Common myeloid progenitor, CD34-positive (primary cell): ENCODE measurements at regions not wholly inside any gene's neighbourhood (a gene's known extent, or its start where the extent isn't known, plus 50 kb on each side); places are given as distances from the start of the nearest gene placed in this dataset.

Source experiments
- CTCF ChIA-PET: fragments of 350-600 bp; sonication (Branson Sonifier 250); formaldehyde crosslinking; loops from one replicate; lab custom pipeline; 2021; ENCODE audit warnings: antibody characterized with exemption; lab: Charles Lee
- POLR2A ChIA-PET: fragments of 350-600 bp; sonication (Branson Sonifier 250); formaldehyde crosslinking; loops from one replicate; lab custom pipeline; 2021; ENCODE audit warnings: antibody characterized with exemption; lab: Charles Lee
- DNase-seq, 3 donors: peaks; one replicate each; pipeline versions ENCODE4 v3.0.0 to v3.0.0-alpha.2; 2013
- H3K27ac ChIP-seq, 2 experiments: 1 replicate in 1 of 2; 2 replicates in 1 of 2; pipeline ENCODE4 v1.7.0; 2013; ENCODE audit warnings: inconsistent platforms in 2 of 2, low read length in 2 of 2, mild to moderate bottlenecking in 2 of 2, low read depth in 1 of 2, moderate library complexity in 1 of 2; ENCODE audit not compliant: severe bottlenecking in 2 of 2, insufficient read depth in 1 of 2, poor library complexity in 1 of 2
- H3K27me3 ChIP-seq, 5 experiments: replicated peaks in 2 of 5; 1 replicate in 3 of 5; 2 replicates in 2 of 5; pipeline versions ENCODE4 v1.6.1 to v1.7.0; 2013; ENCODE audit warnings: low read length in 4 of 5, mild to moderate bottlenecking in 2 of 5, moderate library complexity in 2 of 5, inconsistent platforms in 1 of 5; ENCODE audit not compliant: insufficient read depth in 5 of 5, control insufficient read depth in 4 of 5
- H3K36me3 ChIP-seq, 4 experiments: 1 replicate in 2 of 4; 2 replicates in 2 of 4; pipeline versions ENCODE4 v1.6.1 to v1.7.0; 2013; ENCODE audit warnings: low read length in 3 of 4, control low read depth in 1 of 4, mild to moderate bottlenecking in 1 of 4; ENCODE audit not compliant: control insufficient read depth in 4 of 4, insufficient read depth in 4 of 4
- H3K4me1 ChIP-seq, 4 experiments: 1 replicate in 3 of 4; 2 replicates in 1 of 4; pipeline versions ENCODE4 v1.6.1 to v1.7.1; 2013; ENCODE audit warnings: low read length in 3 of 4, mild to moderate bottlenecking in 3 of 4, control low read depth in 1 of 4, inconsistent platforms in 1 of 4, moderate library complexity in 1 of 4; ENCODE audit not compliant: control insufficient read depth in 4 of 4, insufficient read depth in 4 of 4; ENCODE audit errors: control extremely low read depth in 1 of 4
- H3K4me3 ChIP-seq, 7 experiments: 1 replicate in 4 of 7; 2 replicates in 3 of 7; pipeline versions ENCODE4 v1.5.1 to v1.7.0; 2013; ENCODE audit warnings: mild to moderate bottlenecking in 7 of 7, low read length in 6 of 7, moderate library complexity in 6 of 7, inconsistent platforms in 2 of 7, low read depth in 2 of 7, control low read depth in 1 of 7; ENCODE audit not compliant: insufficient read depth in 4 of 7, control insufficient read depth in 1 of 7; ENCODE audit errors: extremely low read depth in 1 of 7
- H3K9me3 ChIP-seq, 5 experiments: 1 replicate in 4 of 5; 2 replicates in 1 of 5; pipeline versions ENCODE4 v1.6.1 to v1.7.1; 2013; ENCODE audit warnings: low read length in 4 of 5, mild to moderate bottlenecking in 2 of 5, inconsistent platforms in 1 of 5, low read depth in 1 of 5, moderate library complexity in 1 of 5; ENCODE audit not compliant: control insufficient read depth in 4 of 5, insufficient read depth in 2 of 5; ENCODE audit errors: control extremely low read depth in 1 of 5
- WGBS: methylation state at CpG from one replicate; pipeline ENCODE4 v1.1.5; 2013; ENCODE audit not compliant: insufficient coverage; 5-methylcytosine and 5-hydroxymethylcytosine counted together

DNA sequence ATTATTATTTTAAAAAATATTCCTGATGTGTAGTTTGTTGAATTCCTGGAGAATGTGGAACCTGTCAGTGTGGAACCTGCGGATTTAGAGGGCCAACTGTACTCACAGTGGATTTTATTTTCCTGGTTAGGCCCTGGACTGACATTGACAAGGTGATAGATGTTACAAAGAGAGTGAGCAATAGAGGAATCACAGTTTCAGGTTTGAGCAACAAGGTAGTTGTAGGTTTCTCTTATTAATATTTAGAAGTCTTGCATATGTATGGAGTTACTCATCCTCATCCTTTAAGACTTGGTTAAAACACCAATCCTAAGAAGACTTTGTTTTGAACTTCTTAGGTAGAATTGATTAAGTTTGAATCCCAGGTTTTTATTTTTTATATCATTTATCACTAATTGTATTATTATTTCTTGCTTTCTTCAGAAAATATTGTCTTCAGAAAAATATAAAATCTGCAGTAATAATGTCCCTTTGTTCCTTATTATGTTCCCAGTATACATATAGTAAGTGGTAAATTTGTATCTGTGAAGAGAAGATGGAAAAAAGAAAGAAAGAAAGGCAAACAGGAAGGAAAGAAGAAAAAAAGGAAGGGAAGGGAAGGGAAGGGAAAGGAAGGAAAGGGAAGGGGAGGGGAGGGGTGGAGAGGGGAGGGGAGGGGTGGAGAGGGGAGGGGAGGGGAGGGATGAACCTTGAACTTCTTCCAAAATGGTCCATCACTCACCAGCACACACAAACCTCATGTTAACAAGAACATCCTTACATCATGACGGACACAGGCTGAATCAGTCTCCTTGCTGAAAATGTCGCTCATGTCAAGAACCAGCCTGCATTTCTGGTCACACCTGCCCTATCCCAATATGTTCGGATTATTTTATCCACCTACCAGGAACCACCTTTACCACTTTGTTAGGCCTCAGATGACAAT is 867.2 kb downstream of the CDH11 start:
- Histone ChIP-seq H3K27ac (no peak overlapping the region), H3K4me3 (no peak overlapping the region), H3K4me1 (no peaks in the 10 kb centered on the region), H3K36me3 (no peaks in the 10 kb centered on the region), H3K9me3 (no peaks in the 10 kb centered on the region), H3K27me3 (no peaks in the 10 kb centered on the region)
- WGBS = 95% methylated on average over 2 of the region's 4 CpGs
- DNase-seq = no peak
- CTCF ChIA-PET = no interaction called here
- POLR2A ChIA-PET = no interaction called here

DNA sequence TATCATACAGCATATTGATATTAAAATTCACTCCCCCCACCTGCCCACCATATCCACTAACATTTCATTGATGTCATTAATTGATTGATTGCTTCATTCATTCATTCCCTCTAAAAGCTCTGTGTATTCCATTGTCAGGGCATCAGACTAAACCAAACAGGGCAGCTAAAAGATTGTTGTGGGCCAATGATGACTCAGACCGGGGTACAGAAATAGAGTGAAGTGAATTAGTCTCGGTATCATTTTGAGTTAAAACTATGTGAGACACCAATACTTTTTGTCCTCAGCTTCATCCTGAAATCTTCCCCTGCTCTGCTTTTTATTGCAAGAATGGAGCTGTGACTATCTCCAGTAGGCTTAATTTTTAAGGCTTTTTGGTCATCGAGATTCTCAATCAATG is 868.3 kb downstream of the CDH11 start:
- H3K27me3 ChIP-seq = no peaks in the 10 kb centered on the region
- WGBS = 92% methylated on average over 2 of the region's 3 CpGs
- H3K36me3 ChIP-seq = no peaks in the 10 kb centered on the region
- no peak overlapping the region for H3K27ac ChIP-seq
- no peak overlapping the region for H3K4me3 ChIP-seq
- no peak for DNase-seq
- POLR2A ChIA-PET = no interaction called here
- CTCF ChIA-PET = no interaction called here
- no peaks in the 10 kb centered on the region for H3K4me1 ChIP-seq
- no peaks in the 10 kb centered on the region for H3K9me3 ChIP-seq

DNA sequence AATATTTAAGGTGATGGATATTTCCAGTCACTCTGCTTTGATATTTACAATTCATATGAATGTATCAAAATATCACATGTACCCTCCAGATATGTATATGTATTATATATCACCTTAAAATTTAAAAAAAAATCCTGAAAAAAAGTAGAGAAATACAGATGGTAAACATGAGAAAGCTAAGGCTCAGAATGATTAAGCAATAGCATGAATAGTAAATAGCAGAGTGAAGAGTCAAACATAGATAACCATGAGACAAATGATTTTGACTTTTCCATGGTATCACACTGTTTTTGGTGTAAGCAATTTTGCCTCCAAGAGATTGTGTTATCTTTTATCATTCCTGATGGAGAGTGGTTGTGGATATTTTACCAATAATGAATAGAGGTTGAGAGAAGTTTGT is 868.8 kb downstream of the CDH11 start:
- POLR2A ChIA-PET = no interaction called here
- H3K27me3 ChIP-seq = no peaks in the 10 kb centered on the region
- DNase-seq = no peak
- H3K36me3 ChIP-seq = no peaks in the 10 kb centered on the region
- H3K9me3 ChIP-seq = no peaks in the 10 kb centered on the region
- CTCF ChIA-PET = no interaction called here
- no peak overlapping the region for H3K27ac ChIP-seq
- H3K4me1 ChIP-seq = no peaks in the 10 kb centered on the region
- H3K4me3 ChIP-seq = no peak overlapping the region

DNA sequence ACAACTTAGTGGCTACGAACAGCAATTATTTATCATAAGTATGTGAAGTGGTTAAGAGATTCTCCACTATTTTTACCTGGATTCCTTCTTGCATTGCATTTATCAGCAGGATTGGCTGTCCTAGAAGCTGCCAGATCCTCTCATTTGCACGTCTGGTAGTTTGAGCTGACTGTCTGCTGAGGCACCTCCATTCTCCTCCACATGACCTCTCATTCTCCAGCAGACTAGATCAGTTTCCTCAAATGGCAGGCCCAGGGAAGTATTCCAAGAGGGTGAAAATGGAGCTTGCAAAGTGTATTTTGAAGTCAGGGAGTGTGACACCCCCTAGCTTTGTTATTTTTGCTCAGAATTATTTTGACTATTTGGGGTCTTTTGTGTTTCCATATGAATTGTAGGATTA is 870.1 kb downstream of the CDH11 start:
- Histone ChIP-seq H3K4me1 (no peaks in the 10 kb centered on the region), H3K27me3 (no peaks in the 10 kb centered on the region), H3K4me3 (no peak overlapping the region), H3K36me3 (no peaks in the 10 kb centered on the region), H3K27ac (no peak overlapping the region), H3K9me3 (no peaks in the 10 kb centered on the region)
- WGBS = no CpG with 5 or more reads among the region's 2 CpGs
- DNase-seq = no peak
- ChIA-PET POLR2A (no interaction called here), CTCF (interaction anchor here (0.6 kb wide), 1 partner anchor 12 kb away, joined by 3 read pairs; no protein-coding TSS in a partner anchor)

DNA sequence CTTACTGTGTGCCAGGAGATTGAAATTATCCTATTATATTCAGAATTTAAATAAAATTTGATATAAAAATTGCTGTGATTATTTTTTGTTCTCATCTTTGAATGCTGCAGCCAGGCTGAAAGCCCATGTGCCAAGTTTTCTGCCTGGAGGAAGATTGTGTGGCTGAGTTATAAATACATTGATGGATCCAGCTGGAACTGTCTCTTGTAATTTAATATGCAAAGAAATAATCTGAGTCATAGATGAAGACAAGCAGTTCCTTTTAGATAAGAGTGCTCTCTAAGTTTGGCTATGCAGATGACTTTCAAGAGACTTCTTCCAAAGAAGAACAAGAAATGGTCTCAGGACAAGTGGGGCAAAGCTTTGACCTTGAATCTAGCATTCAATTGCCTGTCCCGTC is 871.0 kb downstream of the CDH11 start:
- Histone ChIP-seq H3K9me3 (no peaks in the 10 kb centered on the region), H3K27me3 (no peaks in the 10 kb centered on the region), H3K4me3 (no peak overlapping the region), H3K27ac (no peak overlapping the region), H3K36me3 (no peaks in the 10 kb centered on the region), H3K4me1 (no peaks in the 10 kb centered on the region)
- ChIA-PET POLR2A (no interaction called here), CTCF (no interaction called here)
- WGBS = no CpG with 5 or more reads among the region's 1 CpG
- no peak for DNase-seq

GRCh38 chr16:64242492-64242891 is 879.4 kb downstream of the CDH11 start:
- no peak overlapping the region for H3K27ac ChIP-seq
- no peaks in the 10 kb centered on the region for H3K4me1 ChIP-seq
- no peaks in the 10 kb centered on the region for H3K27me3 ChIP-seq
- no peaks in the 10 kb centered on the region for H3K9me3 ChIP-seq
- no peaks in the 10 kb centered on the region for H3K36me3 ChIP-seq
- DNase-seq = no peak
- WGBS = 92% methylated on average over 2 of the region's 6 CpGs
- no peak overlapping the region for H3K4me3 ChIP-seq
- ChIA-PET POLR2A (no interaction called here), CTCF (no interaction called here)

DNA sequence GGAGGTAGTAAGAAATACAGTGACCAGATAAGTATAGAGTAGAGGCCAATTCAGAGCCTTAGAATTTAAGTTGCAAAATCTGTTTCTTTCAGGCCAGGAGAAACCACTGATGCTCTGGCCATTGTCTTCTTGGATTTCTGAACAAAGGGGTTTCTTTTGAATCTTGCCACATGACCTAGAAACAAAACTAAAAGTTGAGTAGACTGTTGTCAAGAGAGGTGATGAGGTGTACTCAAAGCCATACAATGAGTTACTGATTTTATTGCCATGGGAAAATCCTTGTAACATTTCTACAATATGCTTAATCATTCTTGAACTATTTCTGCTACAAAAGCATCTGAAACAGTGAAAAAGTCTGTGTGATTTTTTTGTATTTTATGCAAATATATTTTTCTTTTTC is 881.3 kb downstream of the CDH11 start:
- DNase-seq = no peak
- Histone ChIP-seq H3K4me3 (no peak overlapping the region), H3K27me3 (no peaks in the 10 kb centered on the region), H3K4me1 (no peaks in the 10 kb centered on the region), H3K9me3 (no peaks in the 10 kb centered on the region), H3K27ac (no peak overlapping the region), H3K36me3 (no peaks in the 10 kb centered on the region)
- POLR2A ChIA-PET = no interaction called here
- CTCF ChIA-PET = no interaction called here
